ENCODE measurements at regions not wholly inside any gene's neighbourhood (a gene's known extent, or its start where the extent isn't known, plus 50 kb on each side); places are given as distances from the start of the nearest gene placed in this dataset.

- DNase-seq (ENCODE audit: low read depth in 1 of 2, low spot score in 1 of 2) = no peak
- no peak overlapping the region for H3K27ac ChIP-seq (replicated peaks)
Observed at GRCh38 chr13:59495936-59496512, 667.7 kb downstream of the DIAPH3 start.

GRCh38 chr13:59497621-59498247 lies 666.0 kb downstream of the DIAPH3 start:
- no peak for DNase-seq (ENCODE audit: low read depth in 1 of 2, low spot score in 1 of 2)
- H3K27me3 ChIP-seq (ENCODE audit: insufficient read depth, poor library complexity, severe bottlenecking) = no peaks in the 10 kb centered on the region
- no peak overlapping the region for H3K4me3 ChIP-seq (replicated peaks; ENCODE audit: insufficient read depth, low read length)
- no peak overlapping the region for H3K27ac ChIP-seq (replicated peaks)
- TF ChIP-seq CTCF (IDR thresholded peaks at IDR 0.05; ENCODE audit: insufficient read depth, low read length) = no peak
- TF ChIP-seq GABPA (IDR thresholded peaks at IDR 0.05; ENCODE audit: low read depth) = no peak

More at GRCh38 chr13:59495936-59496512, 667.7 kb downstream of the DIAPH3 start:
- no peak overlapping the region for H3K4me3 ChIP-seq (replicated peaks; ENCODE audit: insufficient read depth, low read length)
- H3K27me3 ChIP-seq (ENCODE audit: insufficient read depth, poor library complexity, severe bottlenecking) = peaks cover 2% of the 10 kb centered on the region
- no peak for TF ChIP-seq GABPA (IDR thresholded peaks at IDR 0.05; ENCODE audit: low read depth)
- no peak for TF ChIP-seq SPI1 (IDR thresholded peaks at IDR 0.05; ENCODE audit: borderline replicate concordance, low read depth)
- TF ChIP-seq CTCF (IDR thresholded peaks at IDR 0.05; ENCODE audit: insufficient read depth, low read length) = no peak
- no peak for TF ChIP-seq REST (IDR thresholded peaks at IDR 0.05; ENCODE audit: insufficient replicate concordance, low read depth)
- TF ChIP-seq POLR2AphosphoS5 (IDR thresholded peaks at IDR 0.05; ENCODE audit: low read depth) = no peak

- TF ChIP-seq SPI1 (IDR thresholded peaks at IDR 0.05; ENCODE audit: borderline replicate concordance, low read depth) (no peak), POLR2AphosphoS5 (IDR thresholded peaks at IDR 0.05; ENCODE audit: low read depth) (no peak), GABPA (IDR thresholded peaks at IDR 0.05; ENCODE audit: low read depth) (no peak), REST (IDR thresholded peaks at IDR 0.05; ENCODE audit: insufficient replicate concordance, low read depth) (no peak), CTCF (IDR thresholded peaks at IDR 0.05; ENCODE audit: insufficient read depth, low read length) (no peak)
- no peak overlapping the region for H3K27ac ChIP-seq (replicated peaks)
- no peak overlapping the region for H3K4me3 ChIP-seq (replicated peaks; ENCODE audit: insufficient read depth, low read length)
- H3K27me3 ChIP-seq (ENCODE audit: insufficient read depth, poor library complexity, severe bottlenecking) = no peaks in the 10 kb centered on the region
- DNase-seq (ENCODE audit: low read depth in 1 of 2, low spot score in 1 of 2) = no peak
Observed at GRCh38 chr13:59501004-59501403, 662.7 kb downstream of the DIAPH3 start.

- peaks cover 3% of the 10 kb centered on the region for H3K27me3 ChIP-seq (ENCODE audit: insufficient read depth, poor library complexity, severe bottlenecking)
- no peak overlapping the region for H3K4me3 ChIP-seq (replicated peaks; ENCODE audit: insufficient read depth, low read length)
- no peak for TF ChIP-seq CTCF (IDR thresholded peaks at IDR 0.05; ENCODE audit: insufficient read depth, low read length)
- no peak for TF ChIP-seq REST (IDR thresholded peaks at IDR 0.05; ENCODE audit: insufficient replicate concordance, low read depth)
- TF ChIP-seq SPI1 (IDR thresholded peaks at IDR 0.05; ENCODE audit: borderline replicate concordance, low read depth) = no peak
- TF ChIP-seq GABPA (IDR thresholded peaks at IDR 0.05; ENCODE audit: low read depth) = no peak
- no peak for TF ChIP-seq POLR2AphosphoS5 (IDR thresholded peaks at IDR 0.05; ENCODE audit: low read depth)
- DNase-seq (ENCODE audit: low read depth in 1 of 2, low spot score in 1 of 2) = no peak
- H3K27ac ChIP-seq (replicated peaks) = no peak overlapping the region
Observed at GRCh38 chr13:59504407-59504806, 659.3 kb downstream of the DIAPH3 start.

Data from HL-60 (cell line).